HUDEP-2 (cell line): ENCODE measurements at regions not wholly inside any gene's neighbourhood (a gene's known extent, or its start where the extent isn't known, plus 50 kb on each side); places are given as distances from the start of the nearest gene placed in this dataset.

Experiments used
- DNase-seq, 76 experiments: peaks; one replicate each; lab custom pipeline; 2025; ENCODE audit not compliant: unreplicated experiment in 76 of 76; lab: John Stamatoyannopoulos, UW

- no peak for DNase-seq
Observed at GRCh38 chr4:27703771-27704170, 843.1 kb downstream of the STIM2 start.

GRCh38 chr4:27711041-27711440 lies 850.4 kb downstream of the STIM2 start:
- no peak for DNase-seq

GRCh38 chr4:27714073-27714472 lies 853.4 kb downstream of the STIM2 start:
- no peak for DNase-seq

- DNase-seq = no peak
Observed at GRCh38 chr4:27716693-27717430, 856.2 kb downstream of the STIM2 start.

GRCh38 chr4:27717431-27717755 lies 856.8 kb downstream of the STIM2 start:
- no peak for DNase-seq

GRCh38 chr4:27720010-27720766 lies 859.5 kb downstream of the STIM2 start:
- DNase-seq = no peak

GRCh38 chr4:27721193-27721592 lies 860.6 kb downstream of the STIM2 start:
- no peak for DNase-seq

GRCh38 chr4:27728892-27729291 lies 868.3 kb downstream of the STIM2 start:
- no peak for DNase-seq

GRCh38 chr4:27742816-27743215 lies 882.2 kb downstream of the STIM2 start:
- DNase-seq = no peak

GRCh38 chr4:27759611-27760575 lies 899.3 kb downstream of the STIM2 start:
- DNase-seq = no peak

GRCh38 chr4:27763830-27764525 lies 903.3 kb downstream of the STIM2 start:
- DNase-seq = no peak

- no peak for DNase-seq
Observed at GRCh38 chr4:27764526-27764837, 903.8 kb downstream of the STIM2 start.

- no peak for DNase-seq
Observed at GRCh38 chr4:27770895-27771294, 910.3 kb downstream of the STIM2 start.

GRCh38 chr4:27775156-27775555 lies 914.5 kb downstream of the STIM2 start:
- no peak for DNase-seq

GRCh38 chr4:27779827-27780226 lies 919.2 kb downstream of the STIM2 start:
- no peak for DNase-seq

- no peak for DNase-seq
Observed at GRCh38 chr4:27787195-27787594, 926.6 kb downstream of the STIM2 start.

GRCh38 chr4:27789773-27790172 lies 929.1 kb downstream of the STIM2 start:
- no peak for DNase-seq

- DNase-seq = no peak
Observed at GRCh38 chr4:27790911-27791310, 930.3 kb downstream of the STIM2 start.

GRCh38 chr4:27791640-27792039 lies 931.0 kb downstream of the STIM2 start:
- DNase-seq = no peak

GRCh38 chr4:27807207-27807606 lies 946.6 kb downstream of the STIM2 start:
- no peak for DNase-seq

- no peak for DNase-seq
Observed at GRCh38 chr4:27811948-27812347, 951.3 kb downstream of the STIM2 start.
